GM15510 (cell line): ENCODE measurements at regions not wholly inside any gene's neighbourhood (a gene's known extent, or its start where the extent isn't known, plus 50 kb on each side); places are given as distances from the start of the nearest gene placed in this dataset.

Experiments
- POLR2A ChIP-seq: IDR thresholded peaks from 3 replicates; pipeline ENCODE4 v1.6.1; 2011; ENCODE audit warnings: borderline replicate concordance; ENCODE audit not compliant: insufficient read length; ENCODE audit errors: extremely low read depth

GRCh38 chr12:25322918-25323531 lies 72.3 kb upstream of the KRAS start:
- no peak for TF ChIP-seq POLR2A

- TF ChIP-seq POLR2A = no peak
Measured at GRCh38 chr12:25322351-25322750, 71.6 kb upstream of the KRAS start.

- no peak for TF ChIP-seq POLR2A
Measured at GRCh38 chr12:25321772-25322171, 71.0 kb upstream of the KRAS start.

GRCh38 chr12:25320123-25321006 lies 69.6 kb upstream of the KRAS start:
- no peak for TF ChIP-seq POLR2A

- TF ChIP-seq POLR2A = no peak
Measured at GRCh38 chr12:25319233-25319984, 68.7 kb upstream of the KRAS start.

- TF ChIP-seq POLR2A = no peak
Measured at GRCh38 chr12:25317553-25317952, 66.8 kb upstream of the KRAS start.

- TF ChIP-seq POLR2A = no peak
Measured at GRCh38 chr12:25315388-25315787, 64.7 kb upstream of the KRAS start.

GRCh38 chr12:25311506-25311905 lies 60.8 kb upstream of the KRAS start:
- no peak for TF ChIP-seq POLR2A

GRCh38 chr12:25308756-25309155 lies 58.0 kb upstream of the KRAS start:
- TF ChIP-seq POLR2A = no peak

GRCh38 chr12:25307818-25308217 lies 57.1 kb upstream of the KRAS start:
- no peak for TF ChIP-seq POLR2A

GRCh38 chr12:25301798-25302197 lies 51.1 kb upstream of the KRAS start:
- no peak for TF ChIP-seq POLR2A
